Spinal cord (tissue), 9 donors: ENCODE measurements at regions not wholly inside any gene's neighbourhood (a gene's known extent, or its start where the extent isn't known, plus 50 kb on each side); places are given as distances from the start of the nearest gene placed in this dataset.

Experiments used
- DNase-seq, 6 donors: peaks; one replicate each; pipeline versions ENCODE4 v3.0.0 to v3.0.0-alpha.2; 2013 to 2015; ENCODE audit warnings: low spot score in 6 of 6, low read depth in 4 of 6
- H3K27ac ChIP-seq: one replicate; pipeline ENCODE4 v1.5.1; 2013; ENCODE audit warnings: low read depth, low read length, control low read depth
- H3K27me3 ChIP-seq: one replicate; pipeline ENCODE4 v1.6.1; 2013; ENCODE audit warnings: low read length; ENCODE audit not compliant: control insufficient read depth, insufficient read depth
- H3K36me3 ChIP-seq: one replicate; pipeline ENCODE4 v1.6.1; 2013; ENCODE audit warnings: low read length; ENCODE audit not compliant: control insufficient read depth, insufficient read depth
- H3K4me1 ChIP-seq: one replicate; pipeline ENCODE4 v1.6.1; 2013; ENCODE audit warnings: low read length; ENCODE audit not compliant: control insufficient read depth, insufficient read depth
- H3K4me3 ChIP-seq: one replicate; pipeline ENCODE4 v1.5.1; 2013; ENCODE audit warnings: low read depth, low read length, control low read depth
- H3K9me3 ChIP-seq: one replicate; pipeline ENCODE4 v1.6.1; 2013; ENCODE audit warnings: low read length; ENCODE audit not compliant: control insufficient read depth, insufficient read depth
- WGBS: methylation state at CpG from one replicate; pipeline ENCODE4 v1.1.5; 2013; ENCODE audit warnings: missing lambda C conversion rate; ENCODE audit not compliant: insufficient coverage; 5-methylcytosine and 5-hydroxymethylcytosine counted together
- donor health status: healthy.

DNA sequence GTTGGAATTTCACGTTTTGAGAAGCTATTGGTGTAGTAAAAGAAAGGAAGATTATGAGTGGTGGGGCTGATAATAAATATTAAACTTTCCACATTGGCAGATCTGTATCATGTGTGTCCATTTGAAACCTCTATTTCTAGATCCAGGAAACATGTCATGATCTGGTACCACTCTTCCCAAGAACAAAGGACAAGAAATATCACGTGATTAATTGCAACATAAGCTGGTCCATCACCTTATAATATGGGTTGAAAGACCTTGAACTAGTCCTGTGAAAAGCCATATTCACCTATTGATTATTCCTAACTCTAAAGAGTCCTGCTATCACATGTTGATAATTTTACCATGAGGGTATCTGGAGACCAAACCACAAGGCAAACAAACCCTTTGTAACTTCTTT, 335.3 kb upstream of the SMIM21 start:
- no peak overlapping the region for H3K4me3 ChIP-seq
- H3K36me3 ChIP-seq, result no peaks in the 10 kb centered on the region
- DNase-seq, result no peak
- no peaks in the 10 kb centered on the region for H3K9me3 ChIP-seq
- no peaks in the 10 kb centered on the region for H3K4me1 ChIP-seq
- H3K27ac ChIP-seq, result no peak overlapping the region
- no peaks in the 10 kb centered on the region for H3K27me3 ChIP-seq
- WGBS, result no CpG with 5 or more reads among the region's 2 CpGs

- H3K4me1 ChIP-seq, result no peaks in the 10 kb centered on the region
- WGBS, result no CpG with 5 or more reads among the region's 1 CpG
- H3K4me3 ChIP-seq, result no peak overlapping the region
- no peaks in the 10 kb centered on the region for H3K27me3 ChIP-seq
- no peaks in the 10 kb centered on the region for H3K36me3 ChIP-seq
- no peaks in the 10 kb centered on the region for H3K9me3 ChIP-seq
- no peak for DNase-seq
- H3K27ac ChIP-seq, result no peak overlapping the region
These were observed 332.7 kb upstream of the SMIM21 start for GRCh38 chr18:75760208-75760607.

- H3K9me3 ChIP-seq, result no peaks in the 10 kb centered on the region
- H3K4me3 ChIP-seq, result no peak overlapping the region
- H3K36me3 ChIP-seq, result no peaks in the 10 kb centered on the region
- WGBS, result 68% methylated on average over 7 of the region's 7 CpGs
- no peaks in the 10 kb centered on the region for H3K27me3 ChIP-seq
- no peak overlapping the region for H3K27ac ChIP-seq
- H3K4me1 ChIP-seq, result no peaks in the 10 kb centered on the region
- DNase-seq, result no peak
These were observed 330.4 kb upstream of the SMIM21 start for GRCh38 chr18:75757951-75758350.

GRCh38 chr18:75754433-75754832, 326.9 kb upstream of the SMIM21 start:
- DNase-seq, result no peak
- no peaks in the 10 kb centered on the region for H3K4me1 ChIP-seq
- H3K36me3 ChIP-seq, result no peaks in the 10 kb centered on the region
- H3K27me3 ChIP-seq, result no peaks in the 10 kb centered on the region
- H3K27ac ChIP-seq, result no peak overlapping the region
- 91% methylated on average over 3 of the region's 3 CpGs for WGBS
- H3K9me3 ChIP-seq, result no peaks in the 10 kb centered on the region
- no peak overlapping the region for H3K4me3 ChIP-seq

DNA sequence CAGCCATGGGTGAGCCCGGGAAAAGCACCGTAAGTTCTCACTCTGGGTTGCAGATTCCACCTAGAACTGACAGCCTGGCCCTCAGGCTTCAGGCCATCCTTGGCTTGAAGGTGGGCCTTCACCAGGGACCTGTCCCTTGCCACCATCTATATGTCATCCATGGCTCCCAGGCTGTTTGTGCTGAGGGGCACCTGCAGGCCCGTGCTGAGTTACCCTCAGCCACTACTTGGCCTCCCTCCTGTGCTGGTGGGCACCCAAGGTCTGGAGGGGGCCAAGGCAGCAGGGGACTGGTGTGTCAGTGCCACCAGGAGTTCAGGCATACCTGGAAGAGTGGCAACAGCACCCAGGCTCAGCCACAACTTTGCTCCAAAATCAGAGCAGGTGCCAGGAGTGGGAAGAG, 326.2 kb upstream of the SMIM21 start:
- H3K4me1 ChIP-seq, result no peaks in the 10 kb centered on the region
- 97% methylated on average over 3 of the region's 3 CpGs for WGBS
- no peak for DNase-seq
- no peaks in the 10 kb centered on the region for H3K36me3 ChIP-seq
- no peaks in the 10 kb centered on the region for H3K27me3 ChIP-seq
- H3K9me3 ChIP-seq, result no peaks in the 10 kb centered on the region
- no peak overlapping the region for H3K27ac ChIP-seq
- no peak overlapping the region for H3K4me3 ChIP-seq

DNA sequence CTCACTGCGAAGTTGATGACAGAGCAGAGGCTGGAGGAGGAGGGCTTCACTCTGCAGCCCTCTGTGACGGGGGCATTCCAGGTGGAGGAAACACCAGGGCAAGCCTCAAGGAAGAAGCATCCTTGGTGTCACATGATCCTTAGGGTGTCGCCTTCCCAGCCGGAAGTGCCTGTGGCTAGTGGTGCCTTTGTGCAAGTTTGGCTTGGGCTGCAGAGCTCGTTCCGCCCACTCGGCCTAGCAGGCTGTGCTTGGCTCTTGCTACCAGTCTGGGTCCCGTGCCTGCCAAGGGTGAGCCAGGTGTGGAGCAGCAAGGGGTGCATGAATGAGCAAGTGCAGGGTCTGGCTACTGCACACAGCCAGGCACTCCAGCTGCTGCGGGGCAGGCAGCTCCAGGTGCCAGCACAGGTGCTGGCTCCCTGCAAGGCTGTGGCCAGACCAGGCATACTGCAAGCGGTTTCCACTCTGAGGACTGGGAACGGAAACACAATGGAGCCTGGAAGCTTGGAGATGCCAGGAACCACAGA, 325.3 kb upstream of the SMIM21 start:
- no peaks in the 10 kb centered on the region for H3K27me3 ChIP-seq
- 72% methylated on average over 11 of the region's 11 CpGs for WGBS

GRCh38 chr18:75745147-75745546, 317.6 kb upstream of the SMIM21 start:
- H3K4me3 ChIP-seq, result no peak overlapping the region
- H3K4me1 ChIP-seq, result no peaks in the 10 kb centered on the region
- no peaks in the 10 kb centered on the region for H3K9me3 ChIP-seq
- no peaks in the 10 kb centered on the region for H3K36me3 ChIP-seq
- DNase-seq, result no peak
- 94% methylated on average over 5 of the region's 7 CpGs for WGBS
- no peak overlapping the region for H3K27ac ChIP-seq
- no peaks in the 10 kb centered on the region for H3K27me3 ChIP-seq

More for the DNA sequence above, 325.3 kb upstream of the SMIM21 start:
- H3K4me3 ChIP-seq, result no peak overlapping the region
- H3K4me1 ChIP-seq, result no peaks in the 10 kb centered on the region
- no peak overlapping the region for H3K27ac ChIP-seq
- no peak for DNase-seq
- no peaks in the 10 kb centered on the region for H3K9me3 ChIP-seq
- H3K36me3 ChIP-seq, result no peaks in the 10 kb centered on the region

DNA sequence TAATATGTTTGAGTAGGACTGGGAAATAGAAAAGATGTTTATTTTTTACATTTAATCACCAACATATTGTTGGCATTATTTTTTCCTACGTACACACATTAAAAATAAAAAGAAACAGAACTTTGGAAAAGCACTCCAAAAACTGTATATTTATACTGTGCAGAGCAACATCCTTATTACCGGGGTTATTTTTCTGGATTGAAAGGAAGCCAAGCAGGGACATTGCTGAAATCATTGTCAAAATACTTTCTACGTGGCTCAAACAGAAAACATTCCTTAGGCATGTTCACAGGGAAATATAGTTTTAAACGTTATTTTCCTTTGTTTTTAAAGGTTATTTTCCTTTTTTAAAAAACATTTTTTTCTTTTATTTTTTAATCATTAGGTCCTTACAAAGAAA, 315.0 kb upstream of the SMIM21 start:
- no peak overlapping the region for H3K4me3 ChIP-seq
- H3K27me3 ChIP-seq, result no peaks in the 10 kb centered on the region
- no peaks in the 10 kb centered on the region for H3K36me3 ChIP-seq
- no peak for DNase-seq
- H3K9me3 ChIP-seq, result no peaks in the 10 kb centered on the region
- no peaks in the 10 kb centered on the region for H3K4me1 ChIP-seq
- WGBS, result no CpG with 5 or more reads among the region's 4 CpGs
- H3K27ac ChIP-seq, result no peak overlapping the region

- Histone ChIP-seq H3K27ac (no peak overlapping the region), H3K36me3 (no peaks in the 10 kb centered on the region), H3K4me3 (no peak overlapping the region), H3K27me3 (no peaks in the 10 kb centered on the region), H3K4me1 (no peaks in the 10 kb centered on the region), H3K9me3 (no peaks in the 10 kb centered on the region)
- WGBS, result 0% methylated on average over 1 of the region's 7 CpGs
- peak in 1 of 6 donors; percentile 34 for DNase-seq
These were observed 312.2 kb upstream of the SMIM21 start for GRCh38 chr18:75739682-75740081.

- Histone ChIP-seq H3K4me3 (no peak overlapping the region), H3K27ac (no peak overlapping the region), H3K9me3 (no peaks in the 10 kb centered on the region), H3K36me3 (no peaks in the 10 kb centered on the region), H3K4me1 (no peaks in the 10 kb centered on the region), H3K27me3 (no peaks in the 10 kb centered on the region)
- DNase-seq, result no peak
- no CpG with 5 or more reads among the region's 2 CpGs for WGBS
These were observed 307.8 kb upstream of the SMIM21 start for GRCh38 chr18:75735291-75735690.
